OCI-LY7 (cell line): ENCODE measurements at regions not wholly inside any gene's neighbourhood (a gene's known extent, or its start where the extent isn't known, plus 50 kb on each side); places are given as distances from the start of the nearest gene placed in this dataset.
A peak's percentile ranks its signal among the peaks of the same experiment; 100 is the strongest.

Experiments used
- CTCF ChIP-seq: fragments of 200-600 bp; sonication (generic); conservative IDR thresholded peaks from 2 replicates; pipeline ENCODE4 v1.5.1; 2014; ENCODE audit warnings: mild to moderate bottlenecking, antibody characterized with exemption, low read length, moderate library complexity, mixed read lengths
- EZH2phosphoT487 ChIP-seq: fragments of 200-600 bp; sonication (generic); IDR thresholded peaks from 2 replicates; pipeline ENCODE4 v1.6.1; 2018; ENCODE audit warnings: low read depth, borderline replicate concordance, mild to moderate bottlenecking, mixed run types, antibody characterized with exemption, low read length, moderate library complexity, mixed read lengths

GRCh38 chr13:88144580-88144979, 473.4 kb downstream of the SLITRK5 start:
- TF ChIP-seq CTCF (0 out of 2 replicates have a peak, but pooled peaks have one; percentile 13), EZH2phosphoT487 (no peak)
